ENCODE measurements at regions not wholly inside any gene's neighbourhood (a gene's known extent, or its start where the extent isn't known, plus 50 kb on each side); places are given as distances from the start of the nearest gene placed in this dataset.

GRCh38 chr1:72579629-72580028, 297.3 kb upstream of the NEGR1 start (continued):
- TF ChIP-seq PATZ1 (CRISPR knock-in tag; IDR thresholded peaks at IDR 0.05; ENCODE audit: borderline replicate concordance) = no peak
- TF ChIP-seq BACH2 (CRISPR knock-in tag; IDR thresholded peaks at IDR 0.05; ENCODE audit: borderline replicate concordance) = no peak
- TF ChIP-seq ZFP30 (CRISPR knock-in tag; IDR thresholded peaks at IDR 0.05) = no peak
- TF ChIP-seq TCF4 (CRISPR knock-in tag; IDR thresholded peaks at IDR 0.05; ENCODE audit: borderline replicate concordance) = no peak
- TF ChIP-seq ZFP3 (CRISPR knock-in tag; IDR thresholded peaks at IDR 0.05) = no peak
- TF ChIP-seq, protein P1, sequence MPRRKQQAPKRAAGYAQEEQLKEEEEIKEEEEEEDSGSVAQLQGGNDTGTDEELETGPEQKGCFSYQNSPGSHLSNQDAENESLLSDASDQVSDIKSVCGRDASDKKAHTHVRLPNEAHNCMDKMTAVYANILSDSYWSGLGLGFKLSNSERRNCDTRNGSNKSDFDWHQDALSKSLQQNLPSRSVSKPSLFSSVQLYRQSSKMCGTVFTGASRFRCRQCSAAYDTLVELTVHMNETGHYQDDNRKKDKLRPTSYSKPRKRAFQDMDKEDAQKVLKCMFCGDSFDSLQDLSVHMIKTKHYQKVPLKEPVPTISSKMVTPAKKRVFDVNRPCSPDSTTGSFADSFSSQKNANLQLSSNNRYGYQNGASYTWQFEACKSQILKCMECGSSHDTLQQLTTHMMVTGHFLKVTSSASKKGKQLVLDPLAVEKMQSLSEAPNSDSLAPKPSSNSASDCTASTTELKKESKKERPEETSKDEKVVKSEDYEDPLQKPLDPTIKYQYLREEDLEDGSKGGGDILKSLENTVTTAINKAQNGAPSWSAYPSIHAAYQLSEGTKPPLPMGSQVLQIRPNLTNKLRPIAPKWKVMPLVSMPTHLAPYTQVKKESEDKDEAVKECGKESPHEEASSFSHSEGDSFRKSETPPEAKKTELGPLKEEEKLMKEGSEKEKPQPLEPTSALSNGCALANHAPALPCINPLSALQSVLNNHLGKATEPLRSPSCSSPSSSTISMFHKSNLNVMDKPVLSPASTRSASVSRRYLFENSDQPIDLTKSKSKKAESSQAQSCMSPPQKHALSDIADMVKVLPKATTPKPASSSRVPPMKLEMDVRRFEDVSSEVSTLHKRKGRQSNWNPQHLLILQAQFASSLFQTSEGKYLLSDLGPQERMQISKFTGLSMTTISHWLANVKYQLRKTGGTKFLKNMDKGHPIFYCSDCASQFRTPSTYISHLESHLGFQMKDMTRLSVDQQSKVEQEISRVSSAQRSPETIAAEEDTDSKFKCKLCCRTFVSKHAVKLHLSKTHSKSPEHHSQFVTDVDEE (CRISPR knock-in tag; IDR thresholded peaks at IDR 0.05) = no peak

- no peak for ATAC-seq
- TF ChIP-seq, protein P1 (CRISPR knock-in tag; IDR thresholded peaks at IDR 0.05) = no peak
- TF ChIP-seq PPARA (CRISPR knock-in tag; IDR thresholded peaks at IDR 0.05; ENCODE audit: borderline replicate concordance) = no peak
- no peak for TF ChIP-seq ESRRG (CRISPR knock-in tag; IDR thresholded peaks at IDR 0.05)
Observed at GRCh38 chr1:72570815-72571214, 288.5 kb upstream of the NEGR1 start.

GRCh38 chr1:72568113-72568512, 285.8 kb upstream of the NEGR1 start:
- TF ChIP-seq CREB5 (CRISPR knock-in tag; IDR thresholded peaks at IDR 0.05; ENCODE audit: low read depth) = no peak
- no peak for TF ChIP-seq SNAI2 (CRISPR knock-in tag; IDR thresholded peaks at IDR 0.05)
- no peak for TF ChIP-seq GLIS3 (CRISPR knock-in tag; IDR thresholded peaks at IDR 0.05)
- no peak for TF ChIP-seq ESRRG (CRISPR knock-in tag; IDR thresholded peaks at IDR 0.05)
- no peak for TF ChIP-seq ZNF8 (CRISPR knock-in tag; IDR thresholded peaks at IDR 0.05)
- TF ChIP-seq ARNTL (CRISPR knock-in tag; IDR thresholded peaks at IDR 0.05; ENCODE audit: borderline replicate concordance, low read depth) = no peak
- TF ChIP-seq PPARA (CRISPR knock-in tag; IDR thresholded peaks at IDR 0.05; ENCODE audit: borderline replicate concordance) = no peak
- no peak for TF ChIP-seq ZNF70 (CRISPR knock-in tag; IDR thresholded peaks at IDR 0.05)
- no peak for TF ChIP-seq PATZ1 (CRISPR knock-in tag; IDR thresholded peaks at IDR 0.05; ENCODE audit: borderline replicate concordance)
- no peak for TF ChIP-seq OSR1 (CRISPR knock-in tag; IDR thresholded peaks at IDR 0.05)
- no peak for TF ChIP-seq CSDC2 (CRISPR knock-in tag; IDR thresholded peaks at IDR 0.05)
- TF ChIP-seq ISL1 (CRISPR knock-in tag; IDR thresholded peaks at IDR 0.05) = no peak
- TF ChIP-seq, protein P1 (CRISPR knock-in tag; IDR thresholded peaks at IDR 0.05) = no peak
- no peak for TF ChIP-seq TCF4 (CRISPR knock-in tag; IDR thresholded peaks at IDR 0.05; ENCODE audit: borderline replicate concordance)
- no peak for ATAC-seq
